ENCODE measurements at regions not wholly inside any gene's neighbourhood (a gene's known extent, or its start where the extent isn't known, plus 50 kb on each side); places are given as distances from the start of the nearest gene placed in this dataset.

DNA sequence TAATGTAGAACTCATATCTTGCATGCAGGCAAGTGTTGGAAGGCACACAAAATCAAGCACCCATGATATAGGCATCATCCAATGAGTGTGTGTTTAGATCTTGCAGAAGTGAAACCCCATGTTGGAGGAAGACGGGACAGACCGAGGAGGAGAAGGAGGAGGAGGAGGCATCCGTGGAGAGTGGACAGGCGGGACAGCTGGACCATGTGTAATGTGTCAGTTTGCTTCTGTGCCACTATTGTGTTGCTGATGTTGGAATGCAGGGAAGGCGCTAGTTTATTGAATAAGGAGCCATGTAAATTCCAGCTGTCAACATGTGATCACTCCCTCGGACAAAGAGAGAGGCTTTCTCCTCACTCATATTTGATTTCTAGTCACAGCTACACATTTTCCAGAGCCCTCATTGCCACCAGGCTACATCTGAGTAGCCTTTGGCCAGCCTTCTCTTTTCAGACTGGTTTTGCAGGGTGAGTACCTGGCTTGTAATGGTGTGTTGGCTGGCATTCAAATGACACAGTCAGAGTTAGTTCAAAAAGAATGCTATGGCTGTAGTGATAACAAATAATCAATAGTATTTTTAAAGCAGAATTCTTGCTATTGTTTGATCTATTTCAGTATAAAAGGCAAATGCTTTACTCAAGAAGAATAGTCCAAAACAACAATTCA is 1037.6 kb upstream of the NR2F2 start:
- Histone ChIP-seq H4K20me1 (ENCODE audit: insufficient read depth, low read length, poor library complexity, severe bottlenecking) (no peaks in the 10 kb centered on the region), H3K4me1 (ENCODE audit: insufficient read depth, low read length, poor library complexity, severe bottlenecking) (peaks cover 42% of the 10 kb centered on the region), H3K9ac (ENCODE audit: low read depth, low read length, poor library complexity, severe bottlenecking) (no peak overlapping the region), H3F3A (ENCODE audit: low read depth) (no peaks in the 10 kb centered on the region), H3K4me3 (ENCODE audit: low read length, poor library complexity, severe bottlenecking) (no peak overlapping the region), H3K9me3 (ENCODE audit: insufficient read depth, low read depth, low read length) (no peaks in the 10 kb centered on the region), H3K9me2 (replicated peaks; ENCODE audit: low read depth, low read length) (no peaks in the 10 kb centered on the region), H3K79me2 (ENCODE audit: insufficient read depth, low read length) (no peaks in the 10 kb centered on the region), H3K27me3 (ENCODE audit: insufficient read depth, low read length, poor library complexity, severe bottlenecking) (no peaks in the 10 kb centered on the region), H3K4me2 (ENCODE audit: low read depth, low read length, poor library complexity, severe bottlenecking) (no peak overlapping the region), H3K36me3 (ENCODE audit: insufficient read depth, low read length) (no peaks in the 10 kb centered on the region), H2AFZ (ENCODE audit: low read length) (no peak overlapping the region)
- TF ChIP-seq, protein P1, sequence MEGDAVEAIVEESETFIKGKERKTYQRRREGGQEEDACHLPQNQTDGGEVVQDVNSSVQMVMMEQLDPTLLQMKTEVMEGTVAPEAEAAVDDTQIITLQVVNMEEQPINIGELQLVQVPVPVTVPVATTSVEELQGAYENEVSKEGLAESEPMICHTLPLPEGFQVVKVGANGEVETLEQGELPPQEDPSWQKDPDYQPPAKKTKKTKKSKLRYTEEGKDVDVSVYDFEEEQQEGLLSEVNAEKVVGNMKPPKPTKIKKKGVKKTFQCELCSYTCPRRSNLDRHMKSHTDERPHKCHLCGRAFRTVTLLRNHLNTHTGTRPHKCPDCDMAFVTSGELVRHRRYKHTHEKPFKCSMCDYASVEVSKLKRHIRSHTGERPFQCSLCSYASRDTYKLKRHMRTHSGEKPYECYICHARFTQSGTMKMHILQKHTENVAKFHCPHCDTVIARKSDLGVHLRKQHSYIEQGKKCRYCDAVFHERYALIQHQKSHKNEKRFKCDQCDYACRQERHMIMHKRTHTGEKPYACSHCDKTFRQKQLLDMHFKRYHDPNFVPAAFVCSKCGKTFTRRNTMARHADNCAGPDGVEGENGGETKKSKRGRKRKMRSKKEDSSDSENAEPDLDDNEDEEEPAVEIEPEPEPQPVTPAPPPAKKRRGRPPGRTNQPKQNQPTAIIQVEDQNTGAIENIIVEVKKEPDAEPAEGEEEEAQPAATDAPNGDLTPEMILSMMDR (conservative IDR thresholded peaks at IDR 0.05; ENCODE audit: low read length): no peak
- TF ChIP-seq EZH2phosphoT487 (IDR thresholded peaks at IDR 0.05; ENCODE audit: borderline replicate concordance): no peak

DNA sequence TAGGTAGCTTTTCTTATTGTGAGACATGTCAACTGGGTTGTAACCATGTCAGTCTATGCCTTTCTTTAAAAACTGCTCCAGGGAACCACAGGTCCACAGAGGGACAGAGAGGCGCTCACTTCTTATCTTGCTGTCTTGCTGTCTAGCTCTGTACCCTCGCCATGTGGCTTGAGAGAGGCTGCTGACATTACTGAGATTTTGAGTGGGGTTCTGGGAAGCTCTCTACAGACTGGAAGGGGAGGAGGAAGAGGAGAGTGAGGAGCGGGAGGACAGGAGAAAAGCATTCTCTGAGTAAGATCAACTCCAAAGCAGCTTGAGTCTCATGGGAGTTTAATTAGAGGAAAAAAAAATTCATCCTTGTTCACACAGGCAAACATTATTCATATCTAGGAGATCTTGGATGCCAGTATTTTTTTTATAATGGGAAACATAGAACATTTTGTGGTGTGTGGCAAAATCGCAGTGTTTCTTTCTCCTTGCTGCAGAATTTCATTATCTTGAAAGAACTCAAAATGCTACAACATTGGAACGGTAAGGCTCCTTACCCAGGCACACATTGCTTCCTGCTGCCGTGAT is 1037.0 kb upstream of the NR2F2 start:
- peaks cover 46% of the 10 kb centered on the region for H3K4me1 ChIP-seq (ENCODE audit: insufficient read depth, low read length, poor library complexity, severe bottlenecking)
- TF ChIP-seq EZH2phosphoT487 (IDR thresholded peaks at IDR 0.05; ENCODE audit: borderline replicate concordance): no peak
- TF ChIP-seq, protein P1 (conservative IDR thresholded peaks at IDR 0.05; ENCODE audit: low read length): no peak
- H4K20me1 ChIP-seq (ENCODE audit: insufficient read depth, low read length, poor library complexity, severe bottlenecking): no peaks in the 10 kb centered on the region
- no peaks in the 10 kb centered on the region for H3K27me3 ChIP-seq (ENCODE audit: insufficient read depth, low read length, poor library complexity, severe bottlenecking)
- no peaks in the 10 kb centered on the region for H3K9me3 ChIP-seq (ENCODE audit: insufficient read depth, low read depth, low read length)
- H3K79me2 ChIP-seq (ENCODE audit: insufficient read depth, low read length): no peaks in the 10 kb centered on the region
- no peaks in the 10 kb centered on the region for H3K36me3 ChIP-seq (ENCODE audit: insufficient read depth, low read length)
- no peak overlapping the region for H3K4me3 ChIP-seq (ENCODE audit: low read length, poor library complexity, severe bottlenecking)
- H3K9ac ChIP-seq (ENCODE audit: low read depth, low read length, poor library complexity, severe bottlenecking): no peak overlapping the region
- H3K9me2 ChIP-seq (replicated peaks; ENCODE audit: low read depth, low read length): no peaks in the 10 kb centered on the region
- peaks cover 2% of the 10 kb centered on the region; the same call in 1 of the 2 replicates for H3F3A ChIP-seq (ENCODE audit: low read depth)
- H2AFZ ChIP-seq (ENCODE audit: low read length): no peak overlapping the region
- no peak overlapping the region for H3K4me2 ChIP-seq (ENCODE audit: low read depth, low read length, poor library complexity, severe bottlenecking)

DNA sequence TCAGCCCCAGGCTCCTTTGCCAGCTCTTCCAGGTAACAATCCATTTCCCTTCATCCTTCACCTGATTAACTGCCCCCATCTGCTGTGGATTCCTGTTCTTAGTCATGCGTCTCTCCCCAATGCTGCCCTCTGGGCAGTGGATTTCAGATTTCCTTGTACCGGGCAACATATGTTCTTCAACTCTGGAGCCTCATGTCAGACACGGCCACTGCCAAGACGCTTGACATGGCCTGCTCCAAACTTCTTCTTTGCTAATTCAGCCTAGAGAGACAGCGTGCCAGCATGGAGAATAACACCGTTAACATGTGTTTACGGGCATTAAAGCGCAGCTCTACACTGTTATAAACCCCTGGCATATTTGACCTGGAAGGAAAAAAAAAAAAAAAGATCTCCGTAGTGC is 1035.1 kb upstream of the NR2F2 start:
- no peak overlapping the region for H3K4me2 ChIP-seq (ENCODE audit: low read depth, low read length, poor library complexity, severe bottlenecking)
- H4K20me1 ChIP-seq (ENCODE audit: insufficient read depth, low read length, poor library complexity, severe bottlenecking): no peaks in the 10 kb centered on the region
- peaks cover 4% of the 10 kb centered on the region; the same call in 1 of the 2 replicates for H3F3A ChIP-seq (ENCODE audit: low read depth)
- H3K4me1 ChIP-seq (ENCODE audit: insufficient read depth, low read length, poor library complexity, severe bottlenecking): peaks cover 49% of the 10 kb centered on the region
- no peaks in the 10 kb centered on the region for H3K79me2 ChIP-seq (ENCODE audit: insufficient read depth, low read length)
- H3K9me3 ChIP-seq (ENCODE audit: insufficient read depth, low read depth, low read length): no peaks in the 10 kb centered on the region
- no peaks in the 10 kb centered on the region for H3K36me3 ChIP-seq (ENCODE audit: insufficient read depth, low read length)
- H3K4me3 ChIP-seq (ENCODE audit: low read length, poor library complexity, severe bottlenecking): no peak overlapping the region
- TF ChIP-seq, protein P1 (conservative IDR thresholded peaks at IDR 0.05; ENCODE audit: low read length): no peak
- TF ChIP-seq EZH2phosphoT487 (IDR thresholded peaks at IDR 0.05; ENCODE audit: borderline replicate concordance): no peak
- no peak overlapping the region for H2AFZ ChIP-seq (ENCODE audit: low read length)
- no peaks in the 10 kb centered on the region for H3K9me2 ChIP-seq (replicated peaks; ENCODE audit: low read depth, low read length)
- no peaks in the 10 kb centered on the region for H3K27me3 ChIP-seq (ENCODE audit: insufficient read depth, low read length, poor library complexity, severe bottlenecking)
- H3K9ac ChIP-seq (ENCODE audit: low read depth, low read length, poor library complexity, severe bottlenecking): no peak overlapping the region
